ENCODE measurements at regions not wholly inside any gene's neighbourhood (a gene's known extent, or its start where the extent isn't known, plus 50 kb on each side); places are given as distances from the start of the nearest gene placed in this dataset.

DNA sequence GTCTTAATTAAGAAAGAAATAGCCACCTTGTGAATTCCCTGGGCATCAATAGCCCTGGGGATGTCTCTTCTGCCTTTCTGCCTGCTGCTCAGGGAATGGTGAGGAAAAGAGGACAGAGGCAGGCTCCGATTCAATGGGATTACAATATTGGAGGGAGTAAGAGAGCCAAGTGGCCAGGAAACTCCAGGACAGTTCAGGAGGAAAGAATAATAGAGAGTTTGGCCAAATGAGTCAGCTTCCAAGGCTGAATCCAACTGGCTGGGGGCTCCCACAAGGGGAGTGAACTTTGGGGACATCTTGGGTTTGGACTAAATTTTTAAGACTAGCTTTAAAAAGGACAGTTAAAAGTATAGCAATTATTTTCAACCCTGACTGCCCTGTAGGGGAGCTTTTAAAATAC is 235.8 kb upstream of the ASIC2 start:
- TF ChIP-seq MAX (IDR thresholded peaks at IDR 0.05): no peak
- no peak for TF ChIP-seq TAF1 (IDR thresholded peaks at IDR 0.05; ENCODE audit: low read depth)
- TF ChIP-seq, protein P1, sequence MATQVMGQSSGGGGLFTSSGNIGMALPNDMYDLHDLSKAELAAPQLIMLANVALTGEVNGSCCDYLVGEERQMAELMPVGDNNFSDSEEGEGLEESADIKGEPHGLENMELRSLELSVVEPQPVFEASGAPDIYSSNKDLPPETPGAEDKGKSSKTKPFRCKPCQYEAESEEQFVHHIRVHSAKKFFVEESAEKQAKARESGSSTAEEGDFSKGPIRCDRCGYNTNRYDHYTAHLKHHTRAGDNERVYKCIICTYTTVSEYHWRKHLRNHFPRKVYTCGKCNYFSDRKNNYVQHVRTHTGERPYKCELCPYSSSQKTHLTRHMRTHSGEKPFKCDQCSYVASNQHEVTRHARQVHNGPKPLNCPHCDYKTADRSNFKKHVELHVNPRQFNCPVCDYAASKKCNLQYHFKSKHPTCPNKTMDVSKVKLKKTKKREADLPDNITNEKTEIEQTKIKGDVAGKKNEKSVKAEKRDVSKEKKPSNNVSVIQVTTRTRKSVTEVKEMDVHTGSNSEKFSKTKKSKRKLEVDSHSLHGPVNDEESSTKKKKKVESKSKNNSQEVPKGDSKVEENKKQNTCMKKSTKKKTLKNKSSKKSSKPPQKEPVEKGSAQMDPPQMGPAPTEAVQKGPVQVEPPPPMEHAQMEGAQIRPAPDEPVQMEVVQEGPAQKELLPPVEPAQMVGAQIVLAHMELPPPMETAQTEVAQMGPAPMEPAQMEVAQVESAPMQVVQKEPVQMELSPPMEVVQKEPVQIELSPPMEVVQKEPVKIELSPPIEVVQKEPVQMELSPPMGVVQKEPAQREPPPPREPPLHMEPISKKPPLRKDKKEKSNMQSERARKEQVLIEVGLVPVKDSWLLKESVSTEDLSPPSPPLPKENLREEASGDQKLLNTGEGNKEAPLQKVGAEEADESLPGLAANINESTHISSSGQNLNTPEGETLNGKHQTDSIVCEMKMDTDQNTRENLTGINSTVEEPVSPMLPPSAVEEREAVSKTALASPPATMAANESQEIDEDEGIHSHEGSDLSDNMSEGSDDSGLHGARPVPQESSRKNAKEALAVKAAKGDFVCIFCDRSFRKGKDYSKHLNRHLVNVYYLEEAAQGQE (IDR thresholded peaks at IDR 0.05; ENCODE audit: low read depth): no peak
- TF ChIP-seq NFIC (IDR thresholded peaks at IDR 0.05): no peak
- TF ChIP-seq TEAD4 (IDR thresholded peaks at IDR 0.05): no peak
- no peak for TF ChIP-seq ZBTB7A (IDR thresholded peaks at IDR 0.05; ENCODE audit: low read depth)
- TF ChIP-seq CEBPB (IDR thresholded peaks at IDR 0.05): no peak
- TF ChIP-seq YY1 (IDR thresholded peaks at IDR 0.05; ENCODE audit: low read depth): no peak
- no peak for TF ChIP-seq EGR1 (IDR thresholded peaks at IDR 0.05)
- TF ChIP-seq EP300 (IDR thresholded peaks at IDR 0.05; ENCODE audit: borderline replicate concordance): no peak
- TF ChIP-seq RAD21 (IDR thresholded peaks at IDR 0.05; ENCODE audit: low read depth): no peak

- TF ChIP-seq RAD21 (IDR thresholded peaks at IDR 0.05; ENCODE audit: low read depth) (no peak), EGR1 (IDR thresholded peaks at IDR 0.05) (no peak)
Measured at GRCh38 chr17:33529816-33530215, 236.7 kb upstream of the ASIC2 start.

DNA sequence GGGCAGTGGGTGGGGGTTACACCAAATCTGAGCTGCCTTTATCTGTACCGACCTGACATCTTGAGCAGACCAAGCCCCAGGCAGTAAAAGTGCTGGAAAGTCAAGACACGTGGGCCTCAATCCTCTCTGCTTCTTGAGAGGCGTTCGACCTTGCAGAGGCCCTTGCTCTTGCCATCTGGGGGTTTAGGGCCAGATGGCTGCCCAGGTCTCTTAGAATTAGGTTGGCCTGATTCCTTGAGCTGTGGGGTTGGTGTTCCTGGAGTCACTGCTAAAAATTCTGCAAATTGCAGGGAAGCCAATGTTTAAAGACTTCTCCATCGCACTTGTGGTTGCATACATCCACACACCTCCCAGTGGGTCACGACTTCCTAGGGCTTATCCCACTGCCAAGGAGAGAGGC is 238.2 kb upstream of the ASIC2 start:
- no peak for TF ChIP-seq MAX (IDR thresholded peaks at IDR 0.05)
- TF ChIP-seq TCF12 (IDR thresholded peaks at IDR 0.05; ENCODE audit: low read depth): no peak
- TF ChIP-seq, protein P1 (IDR thresholded peaks at IDR 0.05; ENCODE audit: low read depth): no peak
- TF ChIP-seq EGR1 (IDR thresholded peaks at IDR 0.05): no peak
- no peak for TF ChIP-seq FOXM1 (IDR thresholded peaks at IDR 0.05; ENCODE audit: borderline replicate concordance, low read depth)
- no peak for TF ChIP-seq CREB1 (IDR thresholded peaks at IDR 0.05; ENCODE audit: low read depth)
- TF ChIP-seq NFIC (IDR thresholded peaks at IDR 0.05): no peak
- no peak for TF ChIP-seq YY1 (IDR thresholded peaks at IDR 0.05; ENCODE audit: low read depth)
- TF ChIP-seq, protein P2, sequence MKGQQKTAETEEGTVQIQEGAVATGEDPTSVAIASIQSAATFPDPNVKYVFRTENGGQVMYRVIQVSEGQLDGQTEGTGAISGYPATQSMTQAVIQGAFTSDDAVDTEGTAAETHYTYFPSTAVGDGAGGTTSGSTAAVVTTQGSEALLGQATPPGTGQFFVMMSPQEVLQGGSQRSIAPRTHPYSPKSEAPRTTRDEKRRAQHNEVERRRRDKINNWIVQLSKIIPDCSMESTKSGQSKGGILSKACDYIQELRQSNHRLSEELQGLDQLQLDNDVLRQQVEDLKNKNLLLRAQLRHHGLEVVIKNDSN (IDR thresholded peaks at IDR 0.05): no peak
- TF ChIP-seq TEAD4 (IDR thresholded peaks at IDR 0.05): no peak
- TF ChIP-seq EP300 (IDR thresholded peaks at IDR 0.05; ENCODE audit: borderline replicate concordance): no peak
- TF ChIP-seq TAF1 (IDR thresholded peaks at IDR 0.05; ENCODE audit: low read depth): no peak
- no peak for TF ChIP-seq RAD21 (IDR thresholded peaks at IDR 0.05; ENCODE audit: low read depth)
- no peak for TF ChIP-seq ZBTB7A (IDR thresholded peaks at IDR 0.05; ENCODE audit: low read depth)
- TF ChIP-seq CEBPB (IDR thresholded peaks at IDR 0.05): no peak

DNA sequence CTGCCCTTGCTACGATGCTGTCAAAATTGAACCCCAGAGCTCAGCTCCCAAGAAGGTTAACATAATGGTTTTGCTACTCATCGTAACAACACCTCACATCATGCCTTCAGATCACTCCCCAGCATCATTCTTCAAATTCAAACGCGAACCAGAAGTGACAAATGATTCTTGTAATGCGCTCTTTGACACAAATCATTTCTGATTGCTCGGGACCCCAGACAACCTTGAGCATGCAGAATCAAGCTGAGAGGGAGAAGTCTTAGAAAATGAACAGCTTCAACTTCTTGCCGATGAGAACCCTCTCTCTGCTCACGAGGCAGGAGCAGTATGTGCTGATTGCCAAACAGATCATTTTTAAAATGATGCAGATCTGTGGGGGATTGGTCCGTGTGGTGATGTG is 241.0 kb upstream of the ASIC2 start:
- TF ChIP-seq MAX (IDR thresholded peaks at IDR 0.05): no peak
- no peak for TF ChIP-seq ZBTB7A (IDR thresholded peaks at IDR 0.05; ENCODE audit: low read depth)
- TF ChIP-seq YY1 (IDR thresholded peaks at IDR 0.05; ENCODE audit: low read depth): no peak

DNA sequence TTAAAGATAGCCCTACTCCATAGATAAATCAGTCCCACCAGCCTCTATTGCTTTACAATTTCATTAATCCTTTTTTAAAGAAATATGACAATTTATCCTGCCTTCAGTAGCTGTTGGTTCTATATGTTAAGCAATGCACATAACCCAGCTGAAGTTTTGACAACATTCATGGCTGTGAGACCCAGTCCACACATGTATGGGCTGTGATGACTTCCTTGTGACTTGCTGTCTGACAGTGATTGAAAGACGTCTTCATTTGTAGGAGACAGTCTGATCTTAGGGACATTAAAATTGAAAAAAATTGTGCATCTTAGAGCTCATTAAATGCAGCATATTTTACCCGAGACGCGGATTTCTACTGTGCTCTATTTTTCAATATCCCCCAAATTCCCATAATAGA is 252.0 kb upstream of the ASIC2 start:
- TF ChIP-seq CEBPB (IDR thresholded peaks at IDR 0.05) (no peak), ZBTB7A (IDR thresholded peaks at IDR 0.05; ENCODE audit: low read depth) (no peak), EGR1 (IDR thresholded peaks at IDR 0.05) (no peak), MAX (IDR thresholded peaks at IDR 0.05) (no peak), FOXM1 (IDR thresholded peaks at IDR 0.05; ENCODE audit: borderline replicate concordance, low read depth) (no peak), CREB1 (IDR thresholded peaks at IDR 0.05; ENCODE audit: low read depth) (no peak), TAF1 (IDR thresholded peaks at IDR 0.05; ENCODE audit: low read depth) (no peak), EP300 (IDR thresholded peaks at IDR 0.05; ENCODE audit: borderline replicate concordance) (no peak), NFIC (IDR thresholded peaks at IDR 0.05) (no peak)
- TF ChIP-seq, protein P1 (IDR thresholded peaks at IDR 0.05; ENCODE audit: low read depth): no peak

Measured in Ishikawa (cell line).